OCI-LY7 (cell line): ENCODE measurements at regions not wholly inside any gene's neighbourhood (a gene's known extent, or its start where the extent isn't known, plus 50 kb on each side); places are given as distances from the start of the nearest gene placed in this dataset.

Experiments used
- CTCF ChIP-seq: fragments of 200-600 bp; sonication (generic); conservative IDR thresholded peaks from 2 replicates; pipeline ENCODE4 v1.5.1; 2014; ENCODE audit warnings: mild to moderate bottlenecking, antibody characterized with exemption, low read length, moderate library complexity, mixed read lengths
- EZH2phosphoT487 ChIP-seq: fragments of 200-600 bp; sonication (generic); IDR thresholded peaks from 2 replicates; pipeline ENCODE4 v1.6.1; 2018; ENCODE audit warnings: low read depth, borderline replicate concordance, mild to moderate bottlenecking, mixed run types, antibody characterized with exemption, low read length, moderate library complexity, mixed read lengths

DNA sequence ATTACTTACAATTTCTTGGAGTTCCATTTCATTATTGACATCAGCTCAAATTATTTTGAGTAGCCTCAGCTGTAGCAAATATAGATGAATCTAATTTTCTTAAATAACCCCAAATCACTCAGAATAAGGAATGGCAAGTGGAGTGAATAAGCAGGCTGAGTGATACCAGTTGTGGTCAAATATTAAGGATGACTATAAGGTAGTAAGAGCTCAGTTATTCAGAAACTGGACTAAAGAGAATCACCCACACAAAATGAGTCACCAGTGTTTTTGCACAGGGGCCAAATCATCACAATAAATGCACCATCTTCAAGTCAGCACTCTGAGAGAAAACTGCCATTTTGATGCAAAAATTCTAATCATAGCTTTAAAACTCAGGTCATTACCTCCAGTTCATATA, 128.9 kb upstream of the TARS1 start:
- TF ChIP-seq CTCF (no peak), EZH2phosphoT487 (no peak)
